Type B pancreatic cell (in vitro differentiated cells): ENCODE measurements at regions not wholly inside any gene's neighbourhood (a gene's known extent, or its start where the extent isn't known, plus 50 kb on each side); places are given as distances from the start of the nearest gene placed in this dataset.
"Not testable (repeated sequence)": the region's sequence is repeated elsewhere in the genome, so short reads cannot be mapped to it uniquely, and the experiment has no call there.

Experiments used
- DNase-seq: peaks from one replicate; pipeline ENCODE4 v3.0.0; 2021; ENCODE audit warnings: mixed read lengths; ENCODE audit not compliant: unreplicated experiment; ENCODE audit errors: extremely low spot score
- H3K27ac Mint-ChIP-seq: 2 replicates; pipeline ENCODE4 v1.8.0; 2021; ENCODE audit warnings: mild to moderate bottlenecking, mixed read lengths
- H3K27me3 Mint-ChIP-seq: 2 replicates; pipeline ENCODE4 v1.8.0; 2021; ENCODE audit warnings: mixed read lengths
- H3K36me3 Mint-ChIP-seq: 2 replicates; pipeline ENCODE4 v1.8.0; 2021; ENCODE audit warnings: mixed read lengths
- H3K4me1 Mint-ChIP-seq: one replicate; pipeline ENCODE4 v1.8.0; 2021; ENCODE audit warnings: mixed read lengths; ENCODE audit not compliant: unreplicated experiment
- H3K4me3 Mint-ChIP-seq: 2 replicates; pipeline ENCODE4 v1.8.0; 2021; ENCODE audit warnings: mild to moderate bottlenecking, mixed read lengths
- H3K9me3 Mint-ChIP-seq: 2 replicates; pipeline ENCODE4 v1.8.0; 2021; ENCODE audit warnings: mixed read lengths
- TF ChIP-seq, protein P1 (sequence below): fragments of 200-600 bp; sonication (generic); conservative IDR thresholded peaks from 2 replicates; pipeline ENCODE4 v1.5.0; 2021; ENCODE audit warnings: antibody characterized with exemption, mild to moderate bottlenecking

DNA sequence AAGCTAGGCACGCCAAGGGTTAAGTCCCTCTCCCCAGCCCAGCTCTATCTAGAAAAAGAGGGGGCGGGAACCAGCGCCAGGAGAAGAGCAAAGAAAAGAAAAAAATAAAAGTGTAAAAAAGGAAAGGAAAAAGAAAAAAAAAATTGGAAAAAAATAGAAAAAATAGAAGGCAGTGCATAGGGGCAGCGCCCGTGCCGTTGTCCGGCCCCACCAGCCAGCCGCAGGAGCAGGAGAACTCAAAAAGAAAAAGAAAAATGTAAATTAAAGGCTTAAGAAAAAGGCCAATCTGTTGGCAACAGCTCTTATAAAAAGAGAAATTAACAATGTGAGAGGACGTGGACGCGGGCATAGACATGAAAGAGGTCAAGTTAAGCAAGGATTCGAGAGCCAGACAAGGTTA, 105.4 kb upstream of the ZNF98 start:
- H3K27me3 Mint-ChIP-seq: no peaks in the 10 kb centered on the region
- no peaks in the 10 kb centered on the region for H3K36me3 Mint-ChIP-seq
- no peak overlapping the region for H3K4me3 Mint-ChIP-seq
- peaks cover 4% of the 10 kb centered on the region for H3K9me3 Mint-ChIP-seq
- no peak overlapping the region for H3K27ac Mint-ChIP-seq
- DNase-seq: no peak
- TF ChIP-seq, protein P1, sequence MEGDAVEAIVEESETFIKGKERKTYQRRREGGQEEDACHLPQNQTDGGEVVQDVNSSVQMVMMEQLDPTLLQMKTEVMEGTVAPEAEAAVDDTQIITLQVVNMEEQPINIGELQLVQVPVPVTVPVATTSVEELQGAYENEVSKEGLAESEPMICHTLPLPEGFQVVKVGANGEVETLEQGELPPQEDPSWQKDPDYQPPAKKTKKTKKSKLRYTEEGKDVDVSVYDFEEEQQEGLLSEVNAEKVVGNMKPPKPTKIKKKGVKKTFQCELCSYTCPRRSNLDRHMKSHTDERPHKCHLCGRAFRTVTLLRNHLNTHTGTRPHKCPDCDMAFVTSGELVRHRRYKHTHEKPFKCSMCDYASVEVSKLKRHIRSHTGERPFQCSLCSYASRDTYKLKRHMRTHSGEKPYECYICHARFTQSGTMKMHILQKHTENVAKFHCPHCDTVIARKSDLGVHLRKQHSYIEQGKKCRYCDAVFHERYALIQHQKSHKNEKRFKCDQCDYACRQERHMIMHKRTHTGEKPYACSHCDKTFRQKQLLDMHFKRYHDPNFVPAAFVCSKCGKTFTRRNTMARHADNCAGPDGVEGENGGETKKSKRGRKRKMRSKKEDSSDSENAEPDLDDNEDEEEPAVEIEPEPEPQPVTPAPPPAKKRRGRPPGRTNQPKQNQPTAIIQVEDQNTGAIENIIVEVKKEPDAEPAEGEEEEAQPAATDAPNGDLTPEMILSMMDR: no peak
- H3K4me1 Mint-ChIP-seq: no peaks in the 10 kb centered on the region

DNA sequence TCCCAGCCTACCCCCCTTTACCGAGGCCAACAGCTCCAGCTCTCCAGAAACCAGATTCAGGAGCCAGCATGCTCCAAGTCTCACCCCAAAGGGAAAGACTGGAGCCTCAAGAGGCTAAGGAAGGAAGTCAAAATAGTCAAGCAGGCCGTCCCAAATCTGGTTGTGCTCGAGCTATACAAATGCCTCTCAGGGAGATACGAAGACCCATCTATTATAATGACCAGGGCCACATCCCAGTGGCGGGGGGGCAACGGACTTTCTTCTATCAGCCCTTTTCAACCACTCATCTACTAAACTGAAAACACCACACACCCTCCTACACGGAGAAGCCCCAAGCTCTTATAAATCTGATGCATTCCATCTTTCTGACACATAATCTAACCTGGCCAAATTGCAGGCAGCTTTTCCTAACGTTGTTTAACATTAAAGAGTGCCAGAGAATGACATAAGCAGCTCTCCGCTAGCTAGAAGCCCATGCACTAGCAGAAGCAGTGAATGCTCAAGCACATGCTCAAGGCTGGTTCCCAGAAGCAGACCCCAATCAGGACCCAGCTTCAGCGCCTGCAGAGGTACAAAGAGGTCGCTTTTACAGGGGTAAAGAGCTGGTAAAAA, 104.6 kb upstream of the ZNF98 start:
- H3K4me1 Mint-ChIP-seq: no peaks in the 10 kb centered on the region
- no peak for DNase-seq
- no peak overlapping the region for H3K4me3 Mint-ChIP-seq
- no peaks in the 10 kb centered on the region for H3K36me3 Mint-ChIP-seq
- H3K27me3 Mint-ChIP-seq: no peaks in the 10 kb centered on the region
- H3K27ac Mint-ChIP-seq: no peak overlapping the region
- TF ChIP-seq, protein P1: no peak
- peaks cover 4% of the 10 kb centered on the region for H3K9me3 Mint-ChIP-seq

DNA sequence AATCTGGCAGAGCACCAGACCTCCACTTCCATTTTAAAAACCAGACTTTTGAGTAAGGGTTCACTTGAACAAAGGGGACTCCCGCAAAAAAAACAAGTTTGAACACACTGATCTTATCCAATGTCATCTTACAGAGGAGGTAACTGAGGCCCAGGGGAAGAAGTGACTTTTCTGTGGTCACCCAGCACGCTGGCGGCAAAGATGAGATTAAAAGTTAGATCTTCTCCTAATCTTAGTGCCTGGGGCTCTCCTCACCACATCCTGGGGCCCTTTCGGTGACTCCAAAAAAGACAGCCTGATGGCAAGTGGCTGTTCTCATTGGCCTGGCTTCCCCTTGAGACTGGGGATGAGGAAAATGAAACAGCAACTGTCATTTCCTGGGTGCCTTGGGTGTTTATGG, 101.8 kb upstream of the ZNF98 start:
- peaks cover 4% of the 10 kb centered on the region for H3K9me3 Mint-ChIP-seq
- H3K4me1 Mint-ChIP-seq: no peaks in the 10 kb centered on the region
- H3K27ac Mint-ChIP-seq: no peak overlapping the region
- DNase-seq: no peak
- H3K36me3 Mint-ChIP-seq: no peaks in the 10 kb centered on the region
- TF ChIP-seq, protein P1: no peak
- H3K27me3 Mint-ChIP-seq: no peaks in the 10 kb centered on the region
- H3K4me3 Mint-ChIP-seq: no peak overlapping the region

DNA sequence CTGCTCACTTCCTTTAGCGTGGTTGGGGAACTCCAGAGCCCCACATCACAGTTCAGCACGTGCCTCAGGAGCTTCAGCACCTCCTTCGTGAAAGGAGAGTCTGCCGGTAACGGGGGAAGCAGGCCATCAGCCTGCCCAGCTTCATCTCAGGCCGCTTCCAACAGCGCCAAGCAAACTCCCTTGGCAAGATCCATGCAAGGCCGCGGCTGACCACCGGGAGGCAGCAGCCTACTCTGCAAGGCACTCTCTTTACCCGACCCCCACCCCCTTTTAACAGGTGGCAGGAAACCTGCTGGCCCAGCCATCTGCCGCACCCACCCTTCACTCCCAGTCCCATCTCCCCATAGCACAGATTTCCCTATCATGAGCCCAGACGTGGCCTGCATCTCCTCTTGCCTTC, 97.4 kb upstream of the ZNF98 start:
- not testable (repeated sequence) for H3K36me3 Mint-ChIP-seq, H3K27me3 Mint-ChIP-seq, H3K27ac Mint-ChIP-seq, H3K4me3 Mint-ChIP-seq, H3K9me3 Mint-ChIP-seq, H3K4me1 Mint-ChIP-seq, DNase-seq

DNA sequence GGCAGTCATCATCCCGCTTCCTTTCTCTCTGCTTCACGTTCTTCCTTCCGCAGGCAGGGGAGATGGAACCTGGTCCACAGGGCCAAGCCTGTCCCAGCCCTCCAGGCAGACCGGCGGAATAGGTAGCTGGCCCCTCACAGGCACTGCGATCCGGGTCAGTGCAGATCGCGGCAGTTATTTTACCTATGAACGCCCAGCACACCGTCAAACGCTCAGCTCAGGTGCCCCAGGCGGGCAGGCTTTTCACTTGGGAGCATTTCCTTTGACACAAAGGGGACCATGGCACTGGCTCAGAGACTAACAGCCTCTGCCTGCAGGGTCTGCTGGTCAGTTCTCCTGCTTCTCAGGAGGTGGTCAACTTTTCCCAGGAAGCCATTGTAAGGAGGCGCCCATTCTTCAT, 97.0 kb upstream of the ZNF98 start:
- Mint-ChIP-seq H3K4me3 (no peak overlapping the region), H3K4me1 (no peaks in the 10 kb centered on the region), H3K36me3 (no peaks in the 10 kb centered on the region), H3K9me3 (peaks cover 4% of the 10 kb centered on the region), H3K27me3 (no peaks in the 10 kb centered on the region), H3K27ac (no peak overlapping the region)
- TF ChIP-seq, protein P1: no peak
- no peak for DNase-seq

DNA sequence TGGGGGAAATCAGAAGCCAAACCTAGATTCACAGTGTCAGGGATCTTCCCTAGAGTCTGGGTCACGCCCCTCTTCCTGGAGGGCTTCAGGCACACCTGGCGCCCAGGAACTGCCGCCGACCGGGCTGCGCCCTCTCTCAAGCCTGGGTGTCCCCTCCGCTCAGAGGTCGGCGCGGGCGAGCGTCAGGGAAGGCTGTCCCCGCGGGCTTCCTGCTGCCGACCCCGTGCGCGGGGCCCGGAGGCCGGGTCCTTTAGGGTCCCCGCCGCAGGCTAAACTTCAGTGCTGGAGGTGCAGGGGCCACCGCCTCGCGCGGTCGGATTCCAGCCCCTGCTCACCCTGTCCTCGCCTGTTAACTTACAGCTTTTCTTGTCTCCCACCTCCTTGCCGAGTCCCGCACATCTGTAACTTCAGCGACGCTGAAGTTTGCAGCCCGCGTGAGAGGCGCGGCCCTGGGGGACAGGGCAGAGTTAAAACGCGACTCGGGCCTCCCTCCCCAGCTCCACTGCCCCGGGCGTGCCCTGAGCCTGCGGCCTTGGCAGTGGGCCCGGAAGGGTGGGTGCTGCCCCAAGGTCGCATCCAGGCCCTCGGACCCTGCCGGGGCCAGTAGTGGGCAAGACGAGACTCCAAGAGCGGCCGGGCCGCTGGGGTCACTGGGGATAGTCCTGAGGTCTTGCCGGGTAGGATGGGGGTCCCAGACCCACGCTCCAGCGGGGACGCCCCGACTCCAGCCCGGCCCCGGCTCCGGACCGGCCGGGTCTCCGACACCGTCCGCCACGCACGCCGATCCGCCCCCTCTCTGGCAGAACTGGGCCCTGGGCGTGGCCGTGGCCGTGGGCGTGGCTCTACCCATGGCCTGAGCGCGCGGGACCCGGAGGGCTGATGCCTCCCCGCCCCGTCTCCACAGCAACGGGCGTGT, 95.6 kb upstream of the ZNF98 start:
- no peak for DNase-seq
- no peak overlapping the region for H3K27ac Mint-ChIP-seq
- no peaks in the 10 kb centered on the region for H3K36me3 Mint-ChIP-seq
- TF ChIP-seq, protein P1: no peak
- no peaks in the 10 kb centered on the region for H3K27me3 Mint-ChIP-seq
- no peaks in the 10 kb centered on the region for H3K4me1 Mint-ChIP-seq
- no peak overlapping the region for H3K4me3 Mint-ChIP-seq
- H3K9me3 Mint-ChIP-seq: no peaks in the 10 kb centered on the region
